K562 (cell line): ENCODE measurements at regions not wholly inside any gene's neighbourhood (a gene's known extent, or its start where the extent isn't known, plus 50 kb on each side); places are given as distances from the start of the nearest gene placed in this dataset.

Experiments
- ATAC-seq: fragments of 200-7000 bp; cut with Tn5 transposase; 3 replicates; pipeline ENCODE4 v1.9.1; 2020; ENCODE audit warnings: moderate library complexity
- BruUV-seq: library from RNA; stranded (reverse); fragments of 400-500 nt; replicated peaks from 2 replicates; lab custom pipeline; 2021; lab: Mats Ljungman, UMichigan
- CTCF ChIA-PET: fragments of 300-600 bp; formaldehyde crosslinking; extraction: SDS; loops from one replicate; lab custom pipeline; 2021; ENCODE audit warnings: low intra/inter-chr PET ratio; lab: Yijun Ruan, JAX
- POLR2A ChIA-PET: fragments of 300-600, 350-650 bp; sonication (Branson Sonifier 250); formaldehyde crosslinking; extraction: SDS; loops from one replicate; lab custom pipeline; 2021; ENCODE audit warnings: antibody characterized with exemption, inconsistent platforms; lab: Yijun Ruan, JAX
- DNase-seq, 4 experiments: peaks; one replicate each; pipeline versions ENCODE4 v3.0.0 to v3.0.0-alpha.2; 2011 to 2018; ENCODE audit warnings: low spot score in 3 of 4, mixed read lengths in 3 of 4; ENCODE audit errors: extremely low read depth in 1 of 4
- FAIRE-seq: peaks from 2 replicates; lab custom pipeline; 2011; peaks lifted over from hg19 to GRCh38; lab: Jason Lieb, UNC
- H2AFZ ChIP-seq: 2 replicates; pipeline ENCODE4 v1.6.0; 2011; ENCODE audit warnings: low read depth, low read length, control low read depth, inconsistent platforms
- H3K27ac ChIP-seq: fragments of 200-600 bp; 3 replicates; pipeline ENCODE4 v1.8.0; 2011; ENCODE audit warnings: low read depth, mild to moderate bottlenecking, control low read depth, inconsistent platforms, low read length, moderate library complexity, mixed read lengths; ENCODE audit errors: extremely low read depth
- H3K27me3 ChIP-seq, 2 experiments: fragments of 300-600 bp in 1 of 2; 2 replicates in 1 of 2; 3 replicates in 1 of 2; pipeline versions ENCODE4 v1.6.0 to v1.8.0; 2011; ENCODE audit warnings: inconsistent platforms in 2 of 2, low read length in 2 of 2, mild to moderate bottlenecking in 1 of 2, mixed read lengths in 1 of 2, moderate library complexity in 1 of 2; ENCODE audit not compliant: control insufficient read depth in 2 of 2, insufficient read depth in 2 of 2
- H3K36me3 ChIP-seq: fragments of 300-600 bp; 3 replicates; pipeline ENCODE4 v1.8.0; 2011; ENCODE audit warnings: mild to moderate bottlenecking, low read length, inconsistent platforms; ENCODE audit not compliant: control insufficient read depth, insufficient read depth
- H3K4me1 ChIP-seq, 2 experiments: fragments of 200-600 bp in 1 of 2; replicated peaks in 1 of 2; 2 replicates in 1 of 2; 3 replicates in 1 of 2; pipeline versions ENCODE4 v1.5.1 to v1.8.0; 2011; ENCODE audit warnings: inconsistent platforms in 2 of 2, low read length in 2 of 2, mild to moderate bottlenecking in 1 of 2, mixed read lengths in 1 of 2, moderate library complexity in 1 of 2; ENCODE audit not compliant: control insufficient read depth in 2 of 2, insufficient read depth in 2 of 2
- H3K4me2 ChIP-seq: 2 replicates; pipeline ENCODE4 v1.6.1; 2011; ENCODE audit warnings: low read length, control low read depth, inconsistent platforms, mixed read lengths; ENCODE audit not compliant: insufficient read depth
- H3K4me3 ChIP-seq: fragments of 200-600 bp; sonication (generic), shearing (Covaris generic); 2 replicates; pipeline ENCODE4 v1.5.1; 2016; ENCODE audit warnings: control low read depth, inconsistent platforms
- H3K79me2 ChIP-seq: fragments of 200-600 bp; 3 replicates; pipeline ENCODE4 v1.8.0; 2011; ENCODE audit warnings: low read length, inconsistent platforms; ENCODE audit not compliant: control insufficient read depth, insufficient read depth
- H3K9ac ChIP-seq, 2 experiments: 2 replicates each; pipeline versions ENCODE4 v1.6.0 to v1.6.1; 2011; ENCODE audit warnings: low read depth in 2 of 2, low read length in 2 of 2, control low read depth in 1 of 2, inconsistent platforms in 1 of 2, mild to moderate bottlenecking in 1 of 2, mixed read lengths in 1 of 2; ENCODE audit not compliant: insufficient read depth in 1 of 2
- H3K9me1 ChIP-seq: one replicate; pipeline ENCODE4 v1.6.0; 2011; ENCODE audit warnings: inconsistent platforms, mild to moderate bottlenecking, low read length, moderate library complexity; ENCODE audit not compliant: control insufficient read depth, insufficient read depth
- H3K9me3 ChIP-seq: replicated peaks from 2 replicates; pipeline ENCODE4 v1.5.1; 2011; ENCODE audit warnings: low read depth, low read length, inconsistent platforms; ENCODE audit not compliant: control insufficient read depth, insufficient read depth
- H4K20me1 ChIP-seq: replicated peaks from 2 replicates; pipeline ENCODE4 v1.6.1; 2011; ENCODE audit warnings: low read length, inconsistent platforms, mixed read lengths; ENCODE audit not compliant: control insufficient read depth, insufficient read depth
- FOS ChIP-seq: IDR thresholded peaks from 3 replicates; pipeline ENCODE4 v1.6.1; 2011; ENCODE audit not compliant: insufficient read length; ENCODE audit errors: extremely low read depth
- KLF10 ChIP-seq: fragments of 250-450 bp; sonication (Bioruptor Pico); IDR thresholded peaks from 2 replicates; pipeline ENCODE4 v1.6.1; 2021; ENCODE audit warnings: matching md5 sums
- POLR3G ChIP-seq: IDR thresholded peaks from 2 replicates; pipeline ENCODE4 v1.6.1; 2011; ENCODE audit not compliant: insufficient read length, insufficient replicate concordance; ENCODE audit errors: extremely low read depth
- RB1 ChIP-seq: fragments of 450-650 bp; IDR thresholded peaks from 2 replicates; pipeline ENCODE4 v1.6.1; 2017; ENCODE audit warnings: low read depth, mild to moderate bottlenecking
- ZNF639 ChIP-seq, 2 experiments: fragments of 200-800 bp in 1 of 2; sonication (Bioruptor generic) in 1 of 2; sonication (generic) in 1 of 2; formaldehyde crosslinking in 1 of 2; IDR thresholded peaks in 1 of 2; conservative IDR thresholded peaks in 1 of 2; 2 replicates each; pipeline versions ENCODE4 v1.5.0 to v1.6.1; 2016 to 2020; ENCODE audit warnings: missing compliant biosample characterization in 1 of 2, missing genetic modification characterization in 1 of 2, missing genetic modification reagents in 1 of 2
- WGBS: fragments of 100-300 bp; shearing (Covaris generic); methylation state at CpG from one replicate; pipeline ENCODE4 v1.1.6; 2016; ENCODE audit warnings: low coverage, mixed read lengths; ENCODE audit not compliant: insufficient coverage; ENCODE audit errors: missing lambda C conversion rate; 5-methylcytosine and 5-hydroxymethylcytosine counted together
- in situ Hi-C: fragments of 300-500 bp; cut with MboI; formaldehyde crosslinking; loops from 4 replicates; pipeline ENCODE4 v1.15.0; 2018; ENCODE audit warnings: inconsistent platforms, mixed read lengths
- intact Hi-C: fragments of 100-400 bp; cut with micrococcal nuclease; formaldehyde crosslinking; loops from 2 replicates; pipeline ENCODE4 v1.14.2; 2022

GRCh38 chr17:12330456-12330855, 309.8 kb downstream of the MAP2K4 start (continued):
- TF ChIP-seq ZNF639 (CRISPR knock-in tag; conservative IDR thresholded peaks at IDR 0.05 in 1 of 2, IDR thresholded peaks at IDR 0.05 in 1 of 2) = no peak
- no peak for TF ChIP-seq FOS
- no peak for TF ChIP-seq KLF10 (CRISPR knock-in tag)
- TF ChIP-seq POLR3G = no peak
- TF ChIP-seq, all 486 proteins: peak for 0

- H3K9ac ChIP-seq = no peak overlapping the region
- BruUV-seq = no TSS peak
- no peak for FAIRE-seq
- intact Hi-C loops (no loop called here), in situ Hi-C loops (no loop called here)
- CTCF ChIA-PET = no interaction called here
- no peak for TF ChIP-seq RB1
- H2AFZ ChIP-seq = no peak overlapping the region
- H3K79me2 ChIP-seq = no peaks in the 10 kb centered on the region
- H3K9me1 ChIP-seq = no peaks in the 10 kb centered on the region
- no peaks in the 10 kb centered on the region for H3K9me3 ChIP-seq
- POLR2A ChIA-PET = interaction anchor here (0.7 kb wide), 1 partner anchor 8 kb away, joined by 3 read pairs; no protein-coding TSS in a partner anchor
- H4K20me1 ChIP-seq = no peaks in the 10 kb centered on the region
- H3K36me3 ChIP-seq = no peaks in the 10 kb centered on the region
- H3K27ac ChIP-seq = no peak overlapping the region
- no peak overlapping the region for H3K4me3 ChIP-seq
- H3K4me1 ChIP-seq = no peaks in the 10 kb centered on the region
- no peaks in the 10 kb centered on the region for H3K27me3 ChIP-seq
- ATAC-seq = no peak
- DNase-seq = no peak
- no CpG with 5 or more reads among the region's 2 CpGs for WGBS
- no peak overlapping the region for H3K4me2 ChIP-seq
Measured at GRCh38 chr17:12341328-12341727, 320.7 kb downstream of the MAP2K4 start.
